CD14-positive monocyte (primary cell): ENCODE measurements at regions not wholly inside any gene's neighbourhood (a gene's known extent, or its start where the extent isn't known, plus 50 kb on each side); places are given as distances from the start of the nearest gene placed in this dataset.

Experiments
- DNase-seq, 3 donors: peaks; one replicate each; pipeline ENCODE4 v3.0.0-alpha.2; 2011 to 2022
- H2AFZ ChIP-seq: 2 replicates; pipeline ENCODE4 v1.6.0; 2012; ENCODE audit warnings: mild to moderate bottlenecking, low read depth, low read length, inconsistent platforms; ENCODE audit not compliant: insufficient read depth, poor library complexity, severe bottlenecking
- H3K27ac ChIP-seq, 2 donors: 1 replicate in 1 of 2; 2 replicates in 1 of 2; pipeline ENCODE4 v1.5.1; 2012 to 2013; ENCODE audit warnings: low read length in 2 of 2, control low read depth in 1 of 2, inconsistent platforms in 1 of 2, low read depth in 1 of 2, mild to moderate bottlenecking in 1 of 2
- H3K27me3 ChIP-seq, 2 donors: one replicate each; pipeline versions ENCODE4 v1.6.0 to v1.6.1; 2011 to 2013; ENCODE audit warnings: low read length in 2 of 2; ENCODE audit not compliant: control insufficient read depth in 2 of 2, insufficient read depth in 2 of 2
- H3K36me3 ChIP-seq, 2 donors: replicated peaks in 1 of 2; 1 replicate in 1 of 2; 2 replicates in 1 of 2; pipeline versions ENCODE4 v1.5.1 to v1.6.1; 2012 to 2013; ENCODE audit warnings: low read length in 2 of 2, control low read depth in 1 of 2, inconsistent platforms in 1 of 2, mild to moderate bottlenecking in 1 of 2; ENCODE audit not compliant: insufficient read depth in 2 of 2, control insufficient read depth in 1 of 2
- H3K4me1 ChIP-seq, 2 donors: 1 replicate in 1 of 2; 2 replicates in 1 of 2; pipeline versions ENCODE4 v1.5.1 to v1.6.1; 2012 to 2013; ENCODE audit warnings: low read length in 2 of 2, control low read depth in 1 of 2, inconsistent platforms in 1 of 2, mild to moderate bottlenecking in 1 of 2, moderate library complexity in 1 of 2; ENCODE audit not compliant: insufficient read depth in 2 of 2, control insufficient read depth in 1 of 2
- H3K4me2 ChIP-seq: replicated peaks from 2 replicates; pipeline ENCODE3; 2012; ENCODE audit warnings: low read length, moderate library complexity, mild to moderate bottlenecking; ENCODE audit not compliant: poor library complexity, severe bottlenecking; ENCODE audit errors: extremely low read depth
- H3K4me3 ChIP-seq, 3 experiments: fragments of 200-600 bp in 1 of 3; sonication (generic) in 1 of 3; replicated peaks in 1 of 3; 1 replicate in 2 of 3; 2 replicates in 1 of 3; pipeline ENCODE4 v1.5.1; 2011 to 2013; ENCODE audit warnings: low read length in 3 of 3, mild to moderate bottlenecking in 3 of 3, control low read depth in 2 of 3, low read depth in 2 of 3, inconsistent platforms in 1 of 3, moderate library complexity in 1 of 3
- H3K79me2 ChIP-seq: 2 replicates; pipeline ENCODE4 v1.6.0; 2012; ENCODE audit warnings: mild to moderate bottlenecking, control low read depth, inconsistent platforms, low read length, moderate library complexity; ENCODE audit not compliant: insufficient read depth
- H3K9ac ChIP-seq: 2 replicates; pipeline ENCODE4 v1.6.0; 2017; ENCODE audit warnings: low read length, mild to moderate bottlenecking; ENCODE audit not compliant: insufficient read depth, poor library complexity, severe bottlenecking
- H3K9me3 ChIP-seq, 2 donors: replicated peaks in 1 of 2; 1 replicate in 1 of 2; 2 replicates in 1 of 2; pipeline versions ENCODE4 v1.5.1 to v1.6.1; 2012 to 2013; ENCODE audit warnings: low read length in 2 of 2, control low read depth in 1 of 2; ENCODE audit not compliant: control insufficient read depth in 1 of 2, insufficient read depth in 1 of 2
- H4K20me1 ChIP-seq: 2 replicates; pipeline ENCODE4 v1.6.0; 2012; ENCODE audit warnings: mild to moderate bottlenecking, low read length, control low read depth, moderate library complexity; ENCODE audit not compliant: insufficient read depth
- H3K27ac Mint-ChIP-seq, 7 donors: one replicate each; pipeline ENCODE4 v1.8.0; 2020; ENCODE audit warnings: mild to moderate bottlenecking in 7 of 7, mixed read lengths in 7 of 7, moderate library complexity in 6 of 7, inconsistent platforms in 2 of 7
- H3K27me3 Mint-ChIP-seq, 3 donors: one replicate each; pipeline ENCODE4 v1.8.0; 2021 to 2022; ENCODE audit warnings: low read depth in 3 of 3, mild to moderate bottlenecking in 3 of 3, mixed read lengths in 3 of 3, moderate library complexity in 3 of 3, inconsistent platforms in 1 of 3
- H3K36me3 Mint-ChIP-seq, 2 donors: one replicate each; pipeline ENCODE4 v1.8.0; 2020; ENCODE audit warnings: mixed read lengths in 2 of 2, inconsistent platforms in 1 of 2, mild to moderate bottlenecking in 1 of 2
- H3K4me1 Mint-ChIP-seq: one replicate; pipeline ENCODE4 v1.8.0; 2020; ENCODE audit warnings: mild to moderate bottlenecking, mixed read lengths
- H3K4me3 Mint-ChIP-seq, 2 donors: one replicate each; pipeline ENCODE4 v1.8.0; 2020; ENCODE audit warnings: mild to moderate bottlenecking in 2 of 2, mixed read lengths in 2 of 2, moderate library complexity in 1 of 2
- H3K9me3 Mint-ChIP-seq, 7 donors: one replicate each; pipeline ENCODE4 v1.8.0; 2020 to 2022; ENCODE audit warnings: mixed read lengths in 7 of 7, mild to moderate bottlenecking in 6 of 7, moderate library complexity in 6 of 7, inconsistent platforms in 2 of 7
- WGBS: methylation state at CpG from one replicate; pipeline ENCODE4 v1.1.5; 2013; ENCODE audit warnings: missing lambda C conversion rate; ENCODE audit not compliant: insufficient coverage; 5-methylcytosine and 5-hydroxymethylcytosine counted together
- intact Hi-C, 2 donors: fragments of 100-400 bp; cut with micrococcal nuclease; formaldehyde crosslinking; loops; one replicate each; pipeline versions ENCODE4 v1.15.0 to v1.15.1; 2023
- TF ChIP-seq, protein P1 (sequence below): fragments of 200-600 bp; IDR thresholded peaks from one replicate; pipeline ENCODE4 v1.8.0; 2022; ENCODE audit warnings: antibody characterized with exemption, mild to moderate bottlenecking

DNA sequence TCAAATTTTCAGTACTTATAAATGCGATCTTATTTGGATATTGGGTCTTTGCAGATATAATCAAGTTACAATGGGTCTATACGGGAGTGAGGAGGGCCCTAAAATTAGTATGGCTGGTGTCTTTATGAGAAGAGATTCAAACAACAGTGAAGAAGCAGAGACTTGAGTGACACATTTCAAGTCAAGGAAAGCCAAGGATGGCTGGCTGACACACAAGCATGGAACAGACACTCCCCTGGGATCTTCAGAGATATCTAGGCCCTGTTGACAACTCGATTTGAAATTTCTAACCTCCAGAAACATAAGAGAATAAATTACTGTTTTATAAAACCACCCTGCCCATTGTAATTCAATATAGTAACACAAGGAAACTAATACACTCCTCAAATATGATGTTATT is 1886.0 kb upstream of the PCDH7 start:
- Mint-ChIP-seq H3K4me3 (no peak overlapping the region), H3K27me3 (no peaks in the 10 kb centered on the region), H3K4me1 (no peaks in the 10 kb centered on the region), H3K9me3 (peaks cover 0 to 4% (median 2%) of the 10 kb centered on the region in 7 donors), H3K27ac (no peak overlapping the region), H3K36me3 (no peaks in the 10 kb centered on the region)
- H3K36me3 ChIP-seq = no peaks in the 10 kb centered on the region
- H3K79me2 ChIP-seq = no peaks in the 10 kb centered on the region
- H3K9ac ChIP-seq = no peak overlapping the region
- H2AFZ ChIP-seq = no peak overlapping the region
- H3K4me1 ChIP-seq = no peaks in the 10 kb centered on the region
- no peak overlapping the region for H3K4me3 ChIP-seq
- TF ChIP-seq, protein P1, sequence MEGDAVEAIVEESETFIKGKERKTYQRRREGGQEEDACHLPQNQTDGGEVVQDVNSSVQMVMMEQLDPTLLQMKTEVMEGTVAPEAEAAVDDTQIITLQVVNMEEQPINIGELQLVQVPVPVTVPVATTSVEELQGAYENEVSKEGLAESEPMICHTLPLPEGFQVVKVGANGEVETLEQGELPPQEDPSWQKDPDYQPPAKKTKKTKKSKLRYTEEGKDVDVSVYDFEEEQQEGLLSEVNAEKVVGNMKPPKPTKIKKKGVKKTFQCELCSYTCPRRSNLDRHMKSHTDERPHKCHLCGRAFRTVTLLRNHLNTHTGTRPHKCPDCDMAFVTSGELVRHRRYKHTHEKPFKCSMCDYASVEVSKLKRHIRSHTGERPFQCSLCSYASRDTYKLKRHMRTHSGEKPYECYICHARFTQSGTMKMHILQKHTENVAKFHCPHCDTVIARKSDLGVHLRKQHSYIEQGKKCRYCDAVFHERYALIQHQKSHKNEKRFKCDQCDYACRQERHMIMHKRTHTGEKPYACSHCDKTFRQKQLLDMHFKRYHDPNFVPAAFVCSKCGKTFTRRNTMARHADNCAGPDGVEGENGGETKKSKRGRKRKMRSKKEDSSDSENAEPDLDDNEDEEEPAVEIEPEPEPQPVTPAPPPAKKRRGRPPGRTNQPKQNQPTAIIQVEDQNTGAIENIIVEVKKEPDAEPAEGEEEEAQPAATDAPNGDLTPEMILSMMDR = no peak
- no peak for DNase-seq
- H4K20me1 ChIP-seq = no peaks in the 10 kb centered on the region
- intact Hi-C loops = no loop called here
- no peaks in the 10 kb centered on the region for H3K27me3 ChIP-seq
- H3K4me2 ChIP-seq = no peak overlapping the region
- H3K27ac ChIP-seq = no peak overlapping the region
- WGBS = no CpG with 5 or more reads among the region's 3 CpGs
- H3K9me3 ChIP-seq = peaks cover 6% of the 10 kb centered on the region in 2 donors

DNA sequence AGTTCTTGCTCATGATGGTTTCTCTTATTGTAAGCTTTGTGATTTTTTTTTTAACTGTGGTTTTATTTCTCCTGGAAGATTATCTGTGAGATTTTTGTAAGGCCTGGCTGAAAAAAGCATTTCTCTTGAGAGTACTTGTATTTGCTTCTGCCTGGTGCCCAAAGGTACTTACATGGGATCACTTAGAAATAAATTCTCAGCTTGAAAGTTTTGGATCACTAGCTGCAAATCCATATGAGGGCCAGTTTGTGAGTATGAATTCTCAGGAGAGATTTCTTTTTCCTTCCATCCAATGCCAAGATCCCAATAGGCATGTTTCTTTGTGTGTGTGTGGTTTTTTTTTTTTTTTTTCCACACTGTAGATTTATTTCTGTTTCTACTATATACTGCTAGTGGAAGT is 1884.7 kb upstream of the PCDH7 start:
- TF ChIP-seq, protein P1 = no peak
- H3K36me3 ChIP-seq = no peaks in the 10 kb centered on the region
- Mint-ChIP-seq H3K9me3 (peaks cover 0 to 2% (median 0%) of the 10 kb centered on the region in 7 donors), H3K36me3 (no peaks in the 10 kb centered on the region), H3K27ac (no peak overlapping the region), H3K27me3 (no peaks in the 10 kb centered on the region), H3K4me3 (no peak overlapping the region), H3K4me1 (no peaks in the 10 kb centered on the region)
- H3K9me3 ChIP-seq = peaks cover 0 to 6% of the 10 kb centered on the region in 2 donors
- H2AFZ ChIP-seq = no peak overlapping the region
- H3K27me3 ChIP-seq = no peaks in the 10 kb centered on the region
- H3K4me1 ChIP-seq = no peaks in the 10 kb centered on the region
- H3K9ac ChIP-seq = no peak overlapping the region
- no peaks in the 10 kb centered on the region for H3K79me2 ChIP-seq
- H3K27ac ChIP-seq = no peak overlapping the region
- H4K20me1 ChIP-seq = no peaks in the 10 kb centered on the region
- DNase-seq = no peak
- no peak overlapping the region for H3K4me2 ChIP-seq
- intact Hi-C loops = no loop called here
- H3K4me3 ChIP-seq = no peak overlapping the region
